Hippocampal formation (tissue), 2 donors: ENCODE measurements at regions not wholly inside any gene's neighbourhood (a gene's known extent, or its start where the extent isn't known, plus 50 kb on each side); places are given as distances from the start of the nearest gene placed in this dataset.
"Not testable (repeated sequence)": the region's sequence is repeated elsewhere in the genome, so short reads cannot be mapped to it uniquely, and the experiment has no call there.

ENCODE experiments used
- DNase-seq, 2 donors: peaks; one replicate each; lab custom pipeline; 2025; lab: John Stamatoyannopoulos, UW

DNA sequence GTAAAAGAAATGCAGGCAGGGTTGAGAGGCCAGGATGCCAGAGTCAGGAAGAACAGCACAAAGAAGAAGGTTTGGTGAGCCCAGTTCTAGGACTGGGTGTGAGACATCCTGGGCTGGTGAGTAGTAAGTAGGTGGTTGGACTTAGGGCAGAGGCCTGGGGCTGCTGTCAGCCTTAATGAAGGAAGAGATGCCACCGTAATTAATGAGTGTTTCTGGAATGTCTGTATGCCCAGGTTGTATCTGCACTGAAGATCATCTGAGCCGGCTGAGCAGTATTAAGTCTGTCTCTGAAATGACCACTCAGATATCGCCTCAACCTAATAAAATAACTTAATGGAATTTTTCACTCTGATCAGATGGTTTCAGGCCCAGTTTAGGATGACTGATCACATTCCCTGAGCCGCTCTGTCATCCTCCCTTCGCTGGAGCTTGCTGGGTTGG is 532.9 kb upstream of the IL12A start:
- DNase-seq, result no peak

DNA sequence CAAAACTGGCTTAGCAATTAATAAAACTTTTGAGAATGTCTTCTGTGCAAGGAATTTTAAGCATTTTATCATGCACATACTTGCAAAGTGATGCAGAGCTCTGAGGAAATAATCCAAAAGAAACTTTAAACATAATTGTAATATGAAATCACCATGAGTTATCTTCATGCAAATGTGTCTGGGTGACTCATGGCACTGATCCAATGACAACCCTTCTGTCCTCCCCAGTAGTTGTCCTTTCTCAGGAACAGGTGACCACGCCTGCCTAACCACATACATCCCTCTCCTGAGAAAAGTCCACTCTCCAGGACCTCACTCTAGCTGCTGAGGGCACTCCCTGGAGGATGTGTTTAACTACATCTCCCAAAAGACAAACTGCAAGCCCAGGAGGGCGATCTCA is 530.6 kb upstream of the IL12A start:
- no peak for DNase-seq

DNA sequence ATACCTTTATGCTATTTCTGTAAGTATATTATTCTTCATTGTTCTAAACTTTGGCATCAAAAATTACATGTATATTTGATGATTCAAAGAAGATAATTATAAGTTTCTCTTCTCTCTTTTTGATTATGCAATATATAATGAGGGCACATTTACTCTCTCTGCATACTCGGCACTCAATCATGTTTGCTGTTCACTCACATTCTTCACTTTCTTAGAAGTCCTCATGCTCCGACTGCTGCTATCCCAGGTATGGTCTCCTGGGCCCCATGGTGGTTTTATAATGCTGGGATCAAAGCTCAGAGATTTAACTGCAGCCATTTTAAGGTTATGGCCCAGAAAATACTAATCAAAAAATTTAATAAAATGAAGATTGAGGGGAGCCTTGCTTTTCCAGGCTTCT is 529.7 kb upstream of the IL12A start:
- no peak for DNase-seq

DNA sequence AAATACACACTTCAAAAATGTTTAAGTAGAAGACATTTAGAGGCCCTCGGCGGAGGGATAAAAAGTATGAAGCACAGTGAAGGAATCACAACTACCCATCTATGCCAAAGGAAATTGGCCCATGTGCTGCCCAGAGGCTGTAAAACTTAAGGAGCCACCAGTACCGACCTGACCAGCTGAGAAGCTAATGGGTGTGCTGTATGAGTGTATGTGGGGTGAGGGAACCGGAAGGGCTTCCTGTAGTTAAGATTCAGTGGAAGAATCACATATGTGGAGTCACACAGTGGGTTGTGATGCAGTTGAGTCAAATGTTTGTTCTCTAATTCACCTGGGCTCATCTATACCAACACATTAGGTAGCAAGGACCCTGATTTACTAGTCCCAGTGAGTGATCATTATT is 516.0 kb upstream of the IL12A start:
- DNase-seq, result no peak

DNA sequence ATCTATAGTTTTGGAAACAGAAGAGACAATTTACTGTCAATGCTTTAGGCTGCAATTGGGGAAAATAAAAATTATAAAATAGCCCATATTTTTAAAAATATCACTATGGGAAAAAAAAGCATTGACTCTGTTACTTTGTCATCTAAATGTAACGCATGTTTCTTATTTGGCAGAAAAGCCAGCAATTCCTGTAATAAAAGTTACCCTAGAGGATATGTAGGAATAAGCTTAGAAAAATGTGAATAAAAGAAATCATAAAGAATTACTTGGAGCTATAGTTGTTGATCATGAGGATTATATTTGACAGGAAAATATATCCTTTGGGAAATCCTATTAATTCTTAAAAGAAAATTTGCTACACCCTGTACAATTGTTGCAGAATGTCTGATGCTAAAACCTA is 515.4 kb upstream of the IL12A start:
- no peak for DNase-seq

DNA sequence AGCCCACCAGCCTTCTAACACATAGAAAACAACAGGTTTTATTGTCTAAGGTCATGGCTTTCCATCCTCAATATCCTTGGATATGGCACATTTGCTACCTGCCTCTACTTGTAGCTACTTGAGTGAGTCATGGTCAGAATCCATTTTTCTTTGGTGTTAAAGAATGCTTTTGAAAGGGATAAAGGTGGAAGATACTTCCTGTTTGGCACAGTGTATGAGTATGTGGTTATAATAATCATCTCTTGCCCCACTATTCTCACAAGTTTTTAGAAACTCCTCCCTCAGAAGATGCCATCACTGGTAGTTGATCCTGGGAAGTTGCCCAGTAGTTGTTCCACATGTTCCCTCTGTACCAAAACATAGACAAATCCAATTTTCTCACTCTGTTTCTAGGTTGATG is 508.6 kb upstream of the IL12A start:
- no peak for DNase-seq

DNA sequence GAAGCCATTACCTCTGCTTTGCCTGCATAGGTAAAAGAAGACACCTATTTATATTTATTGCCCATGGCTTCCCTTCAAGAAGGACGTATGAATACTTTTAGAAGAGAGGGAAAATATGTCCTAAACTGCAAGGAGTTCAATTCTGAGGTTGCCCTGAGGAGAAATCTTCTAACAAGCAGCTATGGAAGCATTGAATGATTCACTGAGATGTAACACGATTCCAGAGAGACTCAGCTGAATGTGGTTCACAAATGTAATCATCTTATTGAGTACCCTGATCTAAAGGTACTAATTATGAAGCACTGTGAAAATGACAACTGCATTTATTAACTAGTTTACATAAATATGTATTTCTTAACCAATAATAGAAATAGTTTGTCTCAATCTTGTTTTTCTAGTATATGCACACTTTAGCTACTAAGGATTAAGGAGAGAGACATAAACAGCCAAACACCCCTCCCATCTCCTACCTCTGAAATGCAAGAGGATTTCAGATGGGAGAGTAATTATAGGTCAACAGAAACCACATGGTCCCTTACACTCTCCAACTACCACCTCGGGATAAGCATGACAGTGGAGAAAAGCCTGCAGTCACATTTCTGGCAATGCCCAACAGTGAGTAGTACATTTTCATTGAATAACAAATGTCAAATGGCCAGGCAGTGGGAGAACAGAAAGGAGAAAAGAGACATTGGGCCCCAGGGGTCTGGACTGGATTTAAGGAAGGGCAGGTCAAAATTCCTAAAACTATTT is 506.2 kb upstream of the IL12A start:
- no peak for DNase-seq

DNA sequence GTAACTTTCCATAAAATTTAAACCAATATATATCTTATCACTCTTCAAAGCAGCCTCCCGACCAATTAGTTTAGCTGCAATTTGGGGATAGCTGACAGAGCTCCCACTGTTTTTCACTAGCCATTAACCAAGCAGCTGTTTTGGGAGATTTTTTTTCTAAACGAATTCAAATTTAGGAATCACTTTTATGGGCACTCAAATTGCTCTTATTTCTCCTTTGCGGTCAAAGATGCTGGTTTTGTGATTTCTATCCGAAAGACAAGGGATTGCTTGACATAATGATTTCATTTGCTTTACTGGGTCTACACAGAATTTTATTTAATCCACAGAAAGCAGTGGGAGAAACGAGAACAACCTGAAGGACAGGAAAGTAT is 505.7 kb upstream of the IL12A start:
- no peak for DNase-seq

DNA sequence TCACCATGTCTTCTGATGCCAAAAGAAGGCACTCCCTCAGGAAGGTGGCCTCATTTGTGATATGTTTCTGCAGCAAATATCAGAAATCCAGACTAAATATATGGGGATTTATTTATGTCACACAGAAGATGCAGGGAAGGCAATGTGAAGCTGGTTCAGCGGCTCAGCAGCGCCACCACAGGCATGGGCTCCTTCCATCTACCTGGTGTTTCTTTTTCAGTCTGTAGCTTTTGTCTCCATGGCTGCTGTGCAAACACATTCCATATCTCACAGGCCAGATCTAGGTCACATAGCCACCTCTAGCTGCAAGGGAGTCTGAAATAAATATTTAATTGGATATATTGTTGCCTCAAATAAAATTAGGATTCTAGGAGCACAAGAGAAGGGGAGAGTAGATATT is 502.1 kb upstream of the IL12A start:
- DNase-seq, result no peak

DNA sequence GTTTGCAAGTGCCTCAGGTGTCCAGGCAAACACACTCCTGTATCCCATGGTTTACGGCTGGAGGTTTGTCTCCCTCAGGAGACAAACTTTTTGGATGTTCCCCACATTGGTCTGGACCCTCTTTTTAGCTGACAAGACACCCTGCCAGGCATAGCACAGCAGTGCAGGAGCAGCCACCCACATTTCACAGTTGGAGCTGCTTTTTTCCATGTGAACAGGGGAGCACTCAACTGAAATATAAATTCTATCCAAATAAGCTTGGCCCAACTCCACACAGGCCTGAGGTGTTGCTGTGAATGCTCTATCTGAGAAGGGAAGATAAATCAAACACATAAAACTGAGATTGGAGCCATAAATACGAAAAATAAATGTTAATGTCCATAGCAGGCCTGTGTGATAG is 501.3 kb upstream of the IL12A start:
- no peak for DNase-seq

DNA sequence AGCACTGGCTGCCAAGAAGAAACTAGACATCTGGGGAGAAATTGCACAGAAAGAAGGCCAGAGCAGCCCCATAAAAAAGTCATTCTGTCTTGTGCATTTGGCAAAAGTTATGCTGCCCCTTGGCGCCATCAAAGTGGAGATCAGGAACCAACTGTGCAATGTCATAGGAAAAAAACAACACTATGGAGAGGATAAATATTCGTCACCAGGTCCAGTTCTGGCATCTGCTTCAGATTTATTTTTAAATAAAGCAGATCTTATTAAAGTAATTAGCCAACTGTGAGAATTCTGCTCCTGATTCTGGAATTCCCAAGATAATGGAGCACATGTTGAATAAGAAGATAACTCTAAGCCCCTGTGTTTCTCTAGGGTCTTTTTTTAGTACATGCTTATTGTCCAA is 500.0 kb upstream of the IL12A start:
- no peak for DNase-seq

DNA sequence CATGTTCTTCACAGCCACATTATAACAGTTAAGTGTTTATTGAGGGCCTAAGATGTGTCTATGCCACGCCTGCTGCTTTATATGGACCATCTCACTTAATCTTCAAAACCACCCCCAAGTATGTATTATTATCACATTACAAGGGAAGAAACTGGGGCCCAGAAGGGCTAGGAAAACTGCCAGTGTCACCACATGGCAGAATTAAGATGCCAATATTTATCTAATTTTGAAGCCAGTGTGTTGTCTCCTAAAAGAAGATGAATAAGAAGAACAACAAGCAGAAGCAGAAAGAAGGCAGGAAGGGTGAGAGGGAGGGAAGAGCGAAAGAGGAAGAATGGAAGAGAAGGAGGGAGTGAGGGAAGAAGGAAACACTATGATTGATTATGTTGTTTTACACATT is 491.3 kb upstream of the IL12A start:
- no peak for DNase-seq

DNA sequence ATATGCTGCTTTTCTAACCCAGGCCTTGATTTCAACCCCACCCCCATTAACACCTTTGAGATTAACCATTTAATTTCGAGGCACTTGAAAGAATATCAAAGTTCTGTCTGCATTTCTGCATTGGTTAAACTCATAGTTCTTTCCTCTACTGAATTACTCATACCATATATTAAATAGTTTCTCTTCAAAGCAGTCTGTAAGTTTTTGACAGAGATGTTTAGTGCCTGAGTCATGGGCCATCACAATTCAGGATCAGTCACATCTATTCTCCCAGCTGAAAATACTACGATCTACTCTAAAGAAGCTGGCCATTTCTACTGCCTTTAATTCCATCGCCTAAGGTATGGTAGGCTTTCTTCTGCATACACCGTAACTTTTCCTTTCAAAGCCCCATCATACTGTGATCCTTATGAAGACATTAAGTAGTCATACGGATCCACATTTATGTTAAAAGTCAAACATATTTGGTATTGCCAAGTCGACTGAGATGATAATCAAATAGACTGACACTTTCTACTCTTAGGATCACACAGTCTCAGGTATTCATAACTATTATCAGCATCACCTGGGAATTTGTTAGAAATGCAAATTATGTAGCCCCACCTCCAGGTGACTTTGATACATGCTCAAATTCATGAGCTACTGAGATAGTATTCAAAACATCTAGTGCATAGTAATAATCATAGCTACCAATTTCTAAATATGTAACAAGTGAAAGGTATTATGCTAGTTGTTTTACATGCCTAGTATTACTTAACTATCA is 489.4 kb upstream of the IL12A start:
- DNase-seq, result no peak

DNA sequence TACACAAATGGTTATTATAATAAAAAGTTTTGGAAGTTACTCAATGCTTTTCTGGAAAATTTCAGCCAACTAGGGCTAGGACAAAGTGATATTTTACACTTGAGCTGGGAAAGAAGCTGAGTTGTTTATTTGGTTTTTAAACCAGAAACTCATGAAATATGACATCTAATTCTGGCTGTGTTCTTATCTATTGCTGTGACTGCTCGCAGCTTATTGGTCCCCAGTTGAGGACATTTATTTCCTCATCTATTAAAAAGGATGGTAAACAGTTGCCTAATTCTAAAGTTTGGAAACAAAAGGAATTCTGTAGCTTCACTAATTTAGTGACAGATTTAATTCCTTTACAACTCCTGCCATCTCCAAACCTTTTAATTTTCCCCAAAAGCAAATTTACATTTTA is 487.6 kb upstream of the IL12A start:
- DNase-seq, result no peak

DNA sequence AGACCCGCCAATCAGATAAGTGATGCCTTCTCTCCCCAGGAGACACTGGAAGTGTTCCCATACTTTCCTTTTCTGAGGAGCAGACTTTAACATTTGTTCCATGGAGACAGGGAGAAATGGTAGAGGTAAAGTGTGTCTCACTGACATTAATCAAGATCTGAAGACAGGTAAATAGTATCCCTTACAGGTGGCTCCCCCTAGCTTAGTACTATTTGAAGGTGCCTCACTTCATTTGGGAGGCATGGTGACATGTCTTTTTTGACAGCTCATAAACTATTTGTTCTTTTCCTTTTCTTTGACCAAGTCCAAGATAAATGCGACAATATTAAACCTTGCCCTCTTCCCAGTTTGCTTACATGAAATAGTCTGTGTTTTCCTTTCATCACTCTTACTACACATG is 485.6 kb upstream of the IL12A start:
- no peak for DNase-seq

DNA sequence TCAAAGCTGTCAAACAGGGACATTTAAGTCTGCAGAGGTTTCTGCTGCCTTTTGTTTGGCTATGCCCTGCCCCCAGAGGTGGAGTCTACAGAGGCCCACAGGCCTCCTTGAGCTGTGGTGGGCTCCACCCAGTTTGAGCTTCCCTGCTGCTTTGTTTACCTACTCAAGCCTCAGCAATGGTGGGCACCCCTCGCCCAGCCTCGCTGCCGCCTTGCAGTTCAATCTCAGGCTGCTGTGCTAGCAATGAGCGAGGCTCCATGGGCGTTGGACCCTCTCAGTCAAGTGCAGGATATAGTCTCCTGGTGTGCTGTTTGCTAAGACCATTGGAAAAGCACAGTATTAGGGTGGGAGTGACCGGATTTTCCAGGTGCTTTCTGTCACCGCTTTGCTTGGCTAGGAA is 477.6 kb upstream of the IL12A start:
- not testable (repeated sequence) for DNase-seq

DNA sequence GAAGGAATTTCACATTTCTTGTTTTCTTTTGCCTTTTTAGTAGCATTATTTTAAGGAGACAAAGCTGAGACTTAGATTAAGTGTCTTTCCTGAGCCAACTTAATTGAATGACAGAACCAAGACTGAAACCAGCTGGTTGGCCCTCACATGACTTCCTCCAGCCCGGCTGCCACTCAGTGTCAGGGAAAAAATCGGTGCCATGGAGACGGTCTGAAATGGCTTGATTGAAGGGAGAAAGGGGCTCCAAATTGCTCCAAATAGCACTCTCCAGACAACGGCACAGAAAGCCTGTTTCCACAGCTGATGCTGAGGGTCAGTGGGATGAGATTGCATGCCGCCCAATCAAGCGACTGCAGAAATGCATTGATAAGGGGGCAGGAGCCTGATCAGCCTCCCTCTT is 475.2 kb upstream of the IL12A start:
- no peak for DNase-seq

DNA sequence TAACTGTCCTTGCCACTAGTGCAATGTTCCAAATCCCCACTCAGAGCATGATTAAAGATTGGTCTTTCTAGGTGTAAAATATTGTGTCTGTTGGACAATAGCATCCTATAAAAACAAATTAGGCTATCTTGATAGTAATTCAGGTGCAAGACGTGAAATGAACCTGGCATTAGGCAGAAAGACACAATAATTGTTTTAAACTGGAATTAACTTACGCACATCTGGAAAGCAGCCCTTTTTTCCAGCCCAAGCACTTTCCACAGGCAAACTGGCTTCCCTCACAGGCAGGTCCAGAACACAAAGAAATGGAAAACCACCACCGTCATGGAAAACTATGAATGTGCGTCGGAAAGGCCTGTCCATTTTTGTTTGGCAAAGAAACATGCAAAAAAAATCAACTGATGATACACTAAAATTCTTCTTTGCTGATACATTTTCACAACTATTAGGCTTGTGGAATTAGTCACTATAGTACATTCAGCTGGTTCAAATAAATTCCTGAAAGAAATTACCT is 474.7 kb upstream of the IL12A start:
- DNase-seq, result no peak

DNA sequence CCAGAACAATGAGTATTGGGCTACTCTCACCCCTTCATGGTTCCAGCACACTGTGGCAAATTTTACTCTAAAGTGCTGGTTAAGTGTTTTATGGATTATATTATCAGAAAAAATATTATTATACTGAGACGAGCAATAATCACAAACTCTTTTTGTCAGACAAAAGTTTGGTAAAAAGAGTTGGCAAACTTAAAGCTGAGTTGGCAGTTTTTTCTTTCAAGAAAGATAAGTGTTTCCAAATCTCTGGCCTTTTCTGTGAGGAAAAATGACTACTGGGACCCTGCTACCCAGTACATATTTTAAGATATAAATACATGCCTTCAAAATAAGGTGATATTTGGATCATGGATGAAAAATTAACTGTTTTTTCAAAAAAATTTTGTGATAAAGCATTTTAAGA is 471.5 kb upstream of the IL12A start:
- no peak for DNase-seq

DNA sequence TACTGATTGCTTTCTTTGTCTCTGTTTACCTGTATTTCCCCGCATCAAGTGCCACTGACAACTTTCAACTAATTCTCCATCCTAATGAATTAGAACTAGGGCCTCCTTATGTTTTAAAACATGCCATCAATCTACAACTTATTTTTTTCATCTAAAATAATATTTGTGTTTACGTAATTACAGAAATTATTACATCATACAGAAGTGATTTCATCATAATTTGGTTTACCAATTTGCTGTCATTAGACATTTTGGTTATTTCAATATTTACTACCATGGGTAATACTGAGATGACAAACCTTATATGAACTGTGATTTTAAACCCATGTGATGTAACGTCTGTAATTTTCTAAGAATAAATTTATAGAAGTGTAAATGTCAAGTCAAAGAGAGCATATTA is 468.0 kb upstream of the IL12A start:
- DNase-seq, result no peak

DNA sequence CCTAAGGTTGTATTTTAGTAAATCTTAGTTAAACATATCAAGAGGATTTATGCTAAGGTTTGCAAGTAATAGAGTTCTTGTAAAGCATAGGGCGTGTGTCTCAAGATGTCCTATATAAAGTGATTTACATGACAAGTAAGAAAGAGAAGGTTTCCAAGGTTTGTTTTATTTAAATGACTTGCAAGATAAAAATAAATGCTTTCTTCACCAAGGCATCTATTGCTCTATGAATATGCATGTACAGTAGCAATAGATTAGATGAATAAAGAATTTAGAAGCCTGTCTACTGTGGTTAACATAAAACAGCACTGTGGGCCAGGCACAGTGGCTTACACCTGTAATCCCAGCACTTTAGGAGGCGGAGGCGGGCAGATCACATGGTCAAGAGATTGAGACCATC is 466.4 kb upstream of the IL12A start:
- DNase-seq, result no peak

DNA sequence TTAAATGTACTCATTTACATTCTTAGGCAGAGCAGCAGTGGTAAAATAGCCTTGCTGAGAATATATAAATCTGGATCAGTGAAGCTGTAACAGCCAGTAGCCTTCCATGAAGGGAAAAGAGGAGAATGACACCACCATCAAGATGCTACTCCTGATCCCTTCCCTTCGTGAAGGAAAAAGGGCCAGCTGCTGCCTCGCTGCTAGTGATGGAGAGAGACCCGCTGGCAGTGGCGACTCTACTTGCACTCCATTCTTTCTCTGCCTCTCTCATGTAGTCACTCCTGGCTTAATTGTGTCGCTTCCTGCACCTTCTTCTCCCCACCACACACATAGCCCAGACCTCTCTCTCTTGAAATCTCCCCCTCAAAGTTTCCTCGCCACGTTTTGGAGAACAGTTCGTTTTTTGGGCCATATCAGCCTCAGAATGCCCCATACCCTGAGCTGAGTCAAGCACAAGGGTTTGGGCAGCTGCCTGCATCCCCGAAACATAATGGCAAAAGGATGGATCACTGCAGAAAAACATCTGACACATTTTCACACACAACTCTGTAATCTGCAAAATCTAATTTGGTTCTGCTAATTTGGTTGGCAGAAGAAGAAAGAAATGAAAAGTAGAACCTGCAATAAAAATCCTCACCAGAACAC is 460.3 kb upstream of the IL12A start:
- DNase-seq, result peak in 1 of 2 donors; percentile 28

DNA sequence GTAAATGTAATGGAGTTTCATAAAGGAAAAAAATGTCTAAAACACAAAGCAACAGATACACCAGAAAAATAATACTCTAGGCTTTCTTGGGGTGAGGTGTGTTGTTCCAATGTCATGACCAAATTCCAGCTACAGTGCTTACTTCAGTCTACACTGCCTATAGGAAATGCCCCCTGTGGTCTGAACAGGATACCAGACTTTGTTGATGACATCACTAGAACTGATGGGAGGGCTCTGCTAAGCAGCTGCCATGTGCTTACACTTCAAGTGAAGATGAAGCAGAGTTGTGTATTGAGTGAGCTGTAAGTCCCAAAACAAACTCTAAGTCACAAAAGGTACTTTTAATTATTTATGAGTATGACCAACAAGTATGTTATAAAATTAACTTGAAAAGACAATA is 456.1 kb upstream of the IL12A start:
- DNase-seq, result no peak
